GM12874 (cell line): ENCODE measurements at regions not wholly inside any gene's neighbourhood (a gene's known extent, or its start where the extent isn't known, plus 50 kb on each side); places are given as distances from the start of the nearest gene placed in this dataset.

ENCODE experiments used
- CTCF ChIP-seq: IDR thresholded peaks from 2 replicates; pipeline ENCODE4 v1.5.1; 2011; ENCODE audit warnings: low read depth, mild to moderate bottlenecking, control low read depth, low read length, moderate library complexity; ENCODE audit not compliant: insufficient read depth

- no peak for TF ChIP-seq CTCF
These were observed 125.7 kb upstream of the PEG3 start for GRCh38 chr19:56966225-56966696.

- TF ChIP-seq CTCF: no peak
These were observed 126.3 kb upstream of the PEG3 start for GRCh38 chr19:56966697-56967299.

DNA sequence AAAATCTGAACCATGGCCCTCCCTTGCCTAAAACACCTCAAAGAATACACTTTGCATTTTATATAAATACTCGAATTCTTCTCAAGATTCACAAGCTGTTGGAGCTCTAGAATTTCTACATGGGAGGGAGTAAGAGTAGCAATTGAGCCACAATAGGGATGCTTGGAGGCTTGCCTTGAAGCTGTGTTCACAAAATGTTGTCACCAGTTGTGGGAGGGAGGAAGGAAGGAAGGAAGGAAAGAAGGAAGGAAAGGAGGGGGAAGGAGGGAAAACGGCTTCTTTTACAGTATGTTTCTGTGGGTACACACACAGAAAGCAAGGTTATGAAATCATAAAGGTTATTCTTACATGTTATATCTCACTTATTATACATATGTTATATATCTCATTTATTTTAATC lies 128.6 kb upstream of the PEG3 start:
- TF ChIP-seq CTCF: no peak

DNA sequence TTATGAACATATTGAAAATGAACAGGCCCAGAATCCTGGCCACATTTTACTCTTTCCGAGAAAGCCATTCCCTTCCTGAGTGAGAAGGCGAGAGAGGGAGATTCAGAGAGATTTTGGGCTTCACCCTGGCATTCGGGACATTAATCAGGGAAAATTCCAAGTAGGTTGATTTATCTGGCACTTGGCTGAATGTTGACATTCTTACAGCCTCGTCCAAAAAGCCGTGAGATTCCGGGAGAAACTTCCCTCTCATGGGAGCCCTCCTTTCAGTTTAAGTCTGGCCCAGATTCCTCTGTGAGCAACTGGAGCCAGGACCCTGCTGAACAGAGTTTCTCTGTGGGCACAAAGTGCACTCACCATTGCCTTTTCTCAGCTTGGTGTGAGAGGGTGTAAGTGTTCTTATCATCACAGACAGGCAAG lies 129.2 kb upstream of the PEG3 start:
- TF ChIP-seq CTCF: no peak

GRCh38 chr19:56971230-56971629 lies 130.7 kb upstream of the PEG3 start:
- no peak for TF ChIP-seq CTCF

- no peak for TF ChIP-seq CTCF
These were observed 131.8 kb upstream of the PEG3 start for GRCh38 chr19:56972291-56972841.

DNA sequence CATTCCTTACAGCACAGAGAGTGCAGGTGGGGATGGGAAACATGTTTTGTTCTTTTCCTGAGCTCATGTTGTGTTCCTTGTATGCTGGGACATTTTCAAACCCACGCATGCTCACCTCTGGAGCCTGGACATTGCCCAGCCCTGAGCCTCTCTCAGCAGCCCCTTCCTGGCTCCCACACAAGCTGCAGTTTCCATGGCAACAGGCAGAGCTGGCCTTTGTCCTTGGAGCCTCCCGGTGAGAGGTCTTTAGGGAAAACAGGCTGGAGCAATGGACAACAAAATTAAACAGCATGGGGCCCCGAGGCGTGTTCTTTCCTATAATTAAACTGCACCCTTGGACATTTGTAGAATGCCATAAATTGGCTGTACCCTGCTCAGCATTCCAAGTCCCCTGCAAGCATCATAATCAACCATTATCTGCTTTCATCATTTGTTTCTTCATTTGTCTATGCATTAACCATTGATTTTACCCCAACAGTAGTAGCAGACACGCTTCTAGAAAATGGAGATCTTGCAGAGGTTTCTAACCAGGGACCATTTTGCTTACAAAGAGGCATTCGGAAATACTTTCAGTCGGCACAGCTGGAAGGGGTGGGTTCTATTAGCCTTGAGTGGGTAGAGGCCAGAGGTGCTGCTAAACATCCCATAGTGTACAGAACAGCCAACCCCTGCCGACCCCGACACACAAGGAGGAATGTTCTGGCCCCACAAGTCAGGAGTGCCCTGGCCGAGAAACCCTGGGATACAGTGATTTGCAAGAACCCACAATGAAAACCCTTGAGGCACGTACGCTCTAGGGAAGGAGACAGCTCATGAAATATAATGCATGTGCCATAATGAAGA lies 133.4 kb upstream of the PEG3 start:
- no peak for TF ChIP-seq CTCF
